Loucy (cell line): ENCODE measurements at regions not wholly inside any gene's neighbourhood (a gene's known extent, or its start where the extent isn't known, plus 50 kb on each side); places are given as distances from the start of the nearest gene placed in this dataset.

Source experiments
- H2AFZ ChIP-seq: fragments of 200-600 bp; sonication (generic); 2 replicates; pipeline ENCODE4 v1.6.0; 2016; ENCODE audit warnings: antibody characterized with exemption, mild to moderate bottlenecking, low read length, moderate library complexity
- H3F3A ChIP-seq: fragments of 200-600 bp; 2 replicates; pipeline ENCODE4 v1.6.0; 2016; ENCODE audit warnings: antibody characterized with exemption, low read depth, mild to moderate bottlenecking
- H3K27me3 ChIP-seq: fragments of 200-600 bp; sonication (generic); 2 replicates; pipeline ENCODE4 v1.6.1; 2014; ENCODE audit warnings: low read length, mild to moderate bottlenecking; ENCODE audit not compliant: insufficient read depth, poor library complexity, severe bottlenecking
- H3K36me3 ChIP-seq: fragments of 200-600 bp; sonication (generic); 2 replicates; pipeline ENCODE4 v1.6.1; 2016; ENCODE audit warnings: low read length; ENCODE audit not compliant: insufficient read depth
- H3K4me1 ChIP-seq: fragments of 200-600 bp; sonication (generic); 2 replicates; pipeline ENCODE4 v1.5.1; 2014; ENCODE audit warnings: low read length, mild to moderate bottlenecking; ENCODE audit not compliant: insufficient read depth, poor library complexity, severe bottlenecking
- H3K4me2 ChIP-seq: fragments of 200-600 bp; sonication (generic); 2 replicates; pipeline ENCODE4 v1.6.0; 2014; ENCODE audit warnings: antibody characterized with exemption, low read length, low read depth, mild to moderate bottlenecking; ENCODE audit not compliant: poor library complexity, severe bottlenecking
- H3K4me3 ChIP-seq: fragments of 200-600 bp; sonication (generic); 2 replicates; pipeline ENCODE4 v1.5.1; 2014; ENCODE audit warnings: low read length, mild to moderate bottlenecking, mixed read lengths; ENCODE audit not compliant: poor library complexity, severe bottlenecking
- H3K79me2 ChIP-seq: fragments of 200-600 bp; sonication (generic); 2 replicates; pipeline ENCODE4 v1.6.1; 2014; ENCODE audit warnings: low read length; ENCODE audit not compliant: insufficient read depth
- H3K9ac ChIP-seq: fragments of 200-600 bp; sonication (generic); 2 replicates; pipeline ENCODE4 v1.6.0; 2014; ENCODE audit warnings: mild to moderate bottlenecking, low read depth, low read length, moderate library complexity; ENCODE audit not compliant: poor library complexity, severe bottlenecking
- H3K9me2 ChIP-seq: fragments of 200-600 bp; sonication (generic); replicated peaks from 2 replicates; pipeline ENCODE4 v1.6.1; 2016; ENCODE audit warnings: low read depth, low read length, mixed read lengths
- H3K9me3 ChIP-seq: fragments of 200-600 bp; sonication (generic); 2 replicates; pipeline ENCODE4 v1.6.1; 2014; ENCODE audit warnings: mild to moderate bottlenecking, antibody characterized with exemption, low read length, low read depth; ENCODE audit not compliant: insufficient read depth
- H4K20me1 ChIP-seq: fragments of 200-600 bp; sonication (generic); 2 replicates; pipeline ENCODE4 v1.6.0; 2014; ENCODE audit warnings: antibody characterized with exemption, low read length, mild to moderate bottlenecking; ENCODE audit not compliant: insufficient read depth, poor library complexity, severe bottlenecking
- CTCF ChIP-seq: fragments of 200-600 bp; sonication (generic); conservative IDR thresholded peaks from 2 replicates; pipeline ENCODE4 v1.5.1; 2014; ENCODE audit warnings: mild to moderate bottlenecking, antibody characterized with exemption, low read length
- EZH2phosphoT487 ChIP-seq: fragments of 200-600 bp; IDR thresholded peaks from 2 replicates; pipeline ENCODE4 v1.6.1; 2018; ENCODE audit warnings: antibody characterized with exemption, mild to moderate bottlenecking, moderate library complexity, borderline replicate concordance

GRCh38 chr5:116661419-116661818 lies 86.8 kb upstream of the SEMA6A start:
- Histone ChIP-seq H3K36me3 (no peaks in the 10 kb centered on the region), H3K9me3 (no peaks in the 10 kb centered on the region), H3K9me2 (no peaks in the 10 kb centered on the region), H4K20me1 (no peaks in the 10 kb centered on the region), H3F3A (no peaks in the 10 kb centered on the region), H2AFZ (no peak overlapping the region), H3K79me2 (no peaks in the 10 kb centered on the region), H3K9ac (no peak overlapping the region), H3K27me3 (no peaks in the 10 kb centered on the region), H3K4me2 (no peak overlapping the region), H3K4me3 (no peak overlapping the region), H3K4me1 (no peaks in the 10 kb centered on the region)
- TF ChIP-seq CTCF (no peak), EZH2phosphoT487 (no peak)

GRCh38 chr5:116660929-116661328 lies 86.3 kb upstream of the SEMA6A start:
- no peaks in the 10 kb centered on the region for H3K36me3 ChIP-seq
- H4K20me1 ChIP-seq = no peaks in the 10 kb centered on the region
- no peak overlapping the region for H3K4me2 ChIP-seq
- no peaks in the 10 kb centered on the region for H3F3A ChIP-seq
- no peak overlapping the region for H3K4me3 ChIP-seq
- no peak overlapping the region for H3K9ac ChIP-seq
- H3K9me2 ChIP-seq = no peaks in the 10 kb centered on the region
- no peaks in the 10 kb centered on the region for H3K4me1 ChIP-seq
- no peaks in the 10 kb centered on the region for H3K79me2 ChIP-seq
- H3K27me3 ChIP-seq = no peaks in the 10 kb centered on the region
- no peak for TF ChIP-seq CTCF
- no peak for TF ChIP-seq EZH2phosphoT487
- no peak overlapping the region for H2AFZ ChIP-seq
- no peaks in the 10 kb centered on the region for H3K9me3 ChIP-seq

- no peak overlapping the region for H2AFZ ChIP-seq
- H3K27me3 ChIP-seq = no peaks in the 10 kb centered on the region
- H4K20me1 ChIP-seq = no peaks in the 10 kb centered on the region
- H3F3A ChIP-seq = no peaks in the 10 kb centered on the region
- TF ChIP-seq EZH2phosphoT487 (no peak), CTCF (no peak)
- H3K9me3 ChIP-seq = no peaks in the 10 kb centered on the region
- no peaks in the 10 kb centered on the region for H3K4me1 ChIP-seq
- H3K4me3 ChIP-seq = no peak overlapping the region
- H3K4me2 ChIP-seq = no peak overlapping the region
- H3K79me2 ChIP-seq = no peaks in the 10 kb centered on the region
- no peak overlapping the region for H3K9ac ChIP-seq
- H3K36me3 ChIP-seq = no peaks in the 10 kb centered on the region
- H3K9me2 ChIP-seq = no peaks in the 10 kb centered on the region
These were observed 84.2 kb upstream of the SEMA6A start for GRCh38 chr5:116658830-116659229.
